Thyroid gland (tissue), 4 donors: ENCODE measurements at regions not wholly inside any gene's neighbourhood (a gene's known extent, or its start where the extent isn't known, plus 50 kb on each side); places are given as distances from the start of the nearest gene placed in this dataset.

ENCODE experiments used
- DNase-seq, 2 donors: peaks; one replicate each; pipeline ENCODE4 v3.0.0-alpha.2; 2019
- H3K27ac ChIP-seq, 3 donors: fragments of 200-600 bp; sonication (generic); 1 replicate in 2 of 3; 2 replicates in 1 of 3; pipeline ENCODE4 v1.5.1; 2016 to 2019; ENCODE audit warnings: mild to moderate bottlenecking in 1 of 3, moderate library complexity in 1 of 3
- H3K27me3 ChIP-seq: fragments of 200-600 bp; sonication (generic); one replicate; pipeline ENCODE4 v1.5.1; 2019
- H3K36me3 ChIP-seq, 2 donors: fragments of 200-600 bp; sonication (generic); one replicate each; pipeline ENCODE4 v1.5.1; 2016 to 2019
- H3K4me1 ChIP-seq, 2 donors: fragments of 200-600 bp; sonication (generic); one replicate each; pipeline ENCODE4 v1.5.1; 2017 to 2019
- H3K4me3 ChIP-seq, 3 donors: fragments of 200-600 bp; sonication (generic); replicated peaks in 1 of 3; 1 replicate in 2 of 3; 2 replicates in 1 of 3; pipeline ENCODE4 v1.5.1; 2016; ENCODE audit warnings: mild to moderate bottlenecking in 1 of 3
- H3K9me3 ChIP-seq: fragments of 200-600 bp; sonication (generic); one replicate; pipeline ENCODE4 v1.5.1; 2017
- POLR2A ChIP-seq, 2 donors: fragments of 450-650 bp; IDR thresholded peaks; one replicate each; pipeline ENCODE4 v1.6.1; 2017; ENCODE audit warnings: antibody characterized with exemption in 2 of 2, mild to moderate bottlenecking in 2 of 2, moderate library complexity in 1 of 2
- WGBS, 2 donors: methylation state at CpG; one replicate each; pipeline ENCODE4 v1.1.5; 2017; 5-methylcytosine and 5-hydroxymethylcytosine counted together
- intact Hi-C: fragments of 100-400 bp; cut with DNase I; formaldehyde crosslinking; loops from one replicate; pipeline ENCODE4 v1.15.1; 2023
- TF ChIP-seq, protein P1 (sequence below), 6 experiments: fragments of 200-600 bp in 3 of 6; fragments of 450-650 bp in 3 of 6; sonication (generic) in 3 of 6; IDR thresholded peaks; one replicate each; pipeline ENCODE4 v1.5.1; 2016 to 2019; ENCODE audit warnings: antibody characterized with exemption in 6 of 6, mild to moderate bottlenecking in 2 of 6, inconsistent platforms in 1 of 6, moderate library complexity in 1 of 6

DNA sequence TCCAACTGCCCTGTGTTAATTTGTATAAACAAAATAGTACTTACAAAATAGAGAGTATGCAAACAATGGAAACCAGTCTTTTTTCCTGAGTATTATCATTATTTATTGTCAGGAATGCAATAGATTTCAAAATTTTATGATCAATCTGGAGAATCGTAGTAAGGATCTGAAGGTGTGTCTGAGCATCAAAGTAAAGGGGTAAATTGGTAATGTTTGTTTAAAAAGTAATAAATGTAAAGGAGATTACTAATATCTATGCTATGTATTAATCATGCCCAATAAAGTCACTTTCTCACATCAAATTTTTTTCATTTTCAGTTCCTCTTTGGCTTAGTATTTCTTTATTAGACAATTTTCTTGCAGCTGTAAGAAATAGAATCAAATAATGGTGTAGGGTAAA lies 1507.1 kb upstream of the PCDH7 start:
- TF ChIP-seq POLR2A (IDR thresholded peaks at IDR 0.05), result no peak
- TF ChIP-seq, protein P1, sequence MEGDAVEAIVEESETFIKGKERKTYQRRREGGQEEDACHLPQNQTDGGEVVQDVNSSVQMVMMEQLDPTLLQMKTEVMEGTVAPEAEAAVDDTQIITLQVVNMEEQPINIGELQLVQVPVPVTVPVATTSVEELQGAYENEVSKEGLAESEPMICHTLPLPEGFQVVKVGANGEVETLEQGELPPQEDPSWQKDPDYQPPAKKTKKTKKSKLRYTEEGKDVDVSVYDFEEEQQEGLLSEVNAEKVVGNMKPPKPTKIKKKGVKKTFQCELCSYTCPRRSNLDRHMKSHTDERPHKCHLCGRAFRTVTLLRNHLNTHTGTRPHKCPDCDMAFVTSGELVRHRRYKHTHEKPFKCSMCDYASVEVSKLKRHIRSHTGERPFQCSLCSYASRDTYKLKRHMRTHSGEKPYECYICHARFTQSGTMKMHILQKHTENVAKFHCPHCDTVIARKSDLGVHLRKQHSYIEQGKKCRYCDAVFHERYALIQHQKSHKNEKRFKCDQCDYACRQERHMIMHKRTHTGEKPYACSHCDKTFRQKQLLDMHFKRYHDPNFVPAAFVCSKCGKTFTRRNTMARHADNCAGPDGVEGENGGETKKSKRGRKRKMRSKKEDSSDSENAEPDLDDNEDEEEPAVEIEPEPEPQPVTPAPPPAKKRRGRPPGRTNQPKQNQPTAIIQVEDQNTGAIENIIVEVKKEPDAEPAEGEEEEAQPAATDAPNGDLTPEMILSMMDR (IDR thresholded peaks at IDR 0.05), result no peak
- Histone ChIP-seq H3K9me3 (no peaks in the 10 kb centered on the region), H3K4me1 (no peaks in the 10 kb centered on the region), H3K27ac (no peak overlapping the region), H3K4me3 (no peak overlapping the region), H3K27me3 (no peaks in the 10 kb centered on the region), H3K36me3 (no peaks in the 10 kb centered on the region)
- intact Hi-C loops, result no loop called here
- DNase-seq, result no peak
- 89 to 90% methylated on average over 1 of the region's 1 CpG for WGBS, 2 donors

DNA sequence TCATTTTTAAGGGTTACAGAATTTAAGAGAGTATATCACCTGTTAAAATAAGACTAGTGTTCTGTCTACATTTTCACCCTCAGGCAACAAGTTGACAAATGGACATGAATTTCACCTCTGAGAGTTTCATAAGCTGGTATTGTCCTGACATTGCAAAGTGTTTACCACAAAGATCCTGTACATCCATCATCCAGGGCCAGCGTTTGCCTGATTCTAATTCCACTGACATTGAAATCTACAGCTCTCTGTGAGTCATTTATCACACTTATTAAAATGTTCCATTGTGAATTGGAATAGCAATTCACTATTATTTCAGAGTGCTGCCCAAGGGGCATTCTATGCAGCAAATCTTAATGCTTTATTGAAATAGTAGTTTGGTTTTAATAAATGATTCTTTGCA lies 1499.4 kb upstream of the PCDH7 start:
- no peak for TF ChIP-seq POLR2A (IDR thresholded peaks at IDR 0.05)
- TF ChIP-seq, protein P1 (IDR thresholded peaks at IDR 0.05), result no peak
- intact Hi-C loops, result no loop called here
- no peak for DNase-seq
- H3K4me1 ChIP-seq, result no peaks in the 10 kb centered on the region
- 70 to 78% methylated on average over 1 of the region's 1 CpG for WGBS, 2 donors
- no peak overlapping the region for H3K27ac ChIP-seq
- H3K4me3 ChIP-seq, result no peak overlapping the region
- no peaks in the 10 kb centered on the region for H3K9me3 ChIP-seq
- no peaks in the 10 kb centered on the region for H3K27me3 ChIP-seq
- H3K36me3 ChIP-seq, result no peaks in the 10 kb centered on the region

GRCh38 chr4:29224911-29225310 lies 1495.3 kb upstream of the PCDH7 start:
- Histone ChIP-seq H3K36me3 (no peaks in the 10 kb centered on the region), H3K27me3 (no peaks in the 10 kb centered on the region), H3K9me3 (no peaks in the 10 kb centered on the region), H3K4me1 (no peaks in the 10 kb centered on the region), H3K27ac (no peak overlapping the region), H3K4me3 (no peak overlapping the region)
- no peak for TF ChIP-seq POLR2A (IDR thresholded peaks at IDR 0.05)
- TF ChIP-seq, protein P1 (IDR thresholded peaks at IDR 0.05), result no peak
- no peak for DNase-seq
- intact Hi-C loops, result no loop called here
- 50 to 58% methylated on average over 2 of the region's 2 CpGs for WGBS, 2 donors

GRCh38 chr4:29240641-29241040 lies 1479.5 kb upstream of the PCDH7 start:
- H3K9me3 ChIP-seq, result no peaks in the 10 kb centered on the region
- H3K36me3 ChIP-seq, result no peaks in the 10 kb centered on the region
- no peaks in the 10 kb centered on the region for H3K4me1 ChIP-seq
- TF ChIP-seq, protein P1 (IDR thresholded peaks at IDR 0.05), result no peak
- no peak for TF ChIP-seq POLR2A (IDR thresholded peaks at IDR 0.05)
- intact Hi-C loops, result no loop called here
- no peaks in the 10 kb centered on the region for H3K27me3 ChIP-seq
- no peak overlapping the region for H3K27ac ChIP-seq
- H3K4me3 ChIP-seq, result no peak overlapping the region
- DNase-seq, result no peak

- no peaks in the 10 kb centered on the region for H3K9me3 ChIP-seq
- no peak overlapping the region for H3K4me3 ChIP-seq
- no peaks in the 10 kb centered on the region for H3K27me3 ChIP-seq
- intact Hi-C loops, result no loop called here
- no peak for DNase-seq
- no peak for TF ChIP-seq POLR2A (IDR thresholded peaks at IDR 0.05)
- TF ChIP-seq, protein P1 (IDR thresholded peaks at IDR 0.05), result no peak
- H3K36me3 ChIP-seq, result no peaks in the 10 kb centered on the region
- 89% methylated on average over 1 of the region's 1 CpG for WGBS, 2 donors
- H3K4me1 ChIP-seq, result no peaks in the 10 kb centered on the region
- no peak overlapping the region for H3K27ac ChIP-seq
Observed at GRCh38 chr4:29243054-29243453, 1477.1 kb upstream of the PCDH7 start.
